LNCAP (cell line): ENCODE measurements at regions not wholly inside any gene's neighbourhood (a gene's known extent, or its start where the extent isn't known, plus 50 kb on each side); places are given as distances from the start of the nearest gene placed in this dataset.

Source experiments
- TF ChIP-seq, protein P1 (sequence below): fragments of 450-650 bp; IDR thresholded peaks from 2 replicates; pipeline ENCODE4 v1.5.1; 2017; ENCODE audit warnings: mild to moderate bottlenecking

DNA sequence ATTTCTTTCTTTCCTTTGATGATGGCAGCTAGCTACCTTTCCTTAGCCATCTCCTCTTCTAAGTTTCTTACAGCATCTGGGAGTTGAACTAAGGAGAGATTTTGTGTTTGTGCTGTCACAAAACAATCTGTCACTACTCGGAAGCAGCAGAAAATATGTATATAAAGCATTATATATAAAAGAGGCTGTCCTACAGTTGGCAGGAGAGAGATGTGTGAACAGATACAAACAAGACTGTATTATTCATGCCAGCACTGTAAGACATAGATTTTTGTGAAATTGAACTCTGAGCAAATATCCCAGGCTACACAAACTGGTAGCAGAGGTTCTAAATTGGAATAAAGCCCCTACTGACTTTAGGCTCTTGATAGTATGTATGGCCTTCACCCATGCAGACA, 577.5 kb upstream of the NECTIN3 start:
- TF ChIP-seq, protein P1, sequence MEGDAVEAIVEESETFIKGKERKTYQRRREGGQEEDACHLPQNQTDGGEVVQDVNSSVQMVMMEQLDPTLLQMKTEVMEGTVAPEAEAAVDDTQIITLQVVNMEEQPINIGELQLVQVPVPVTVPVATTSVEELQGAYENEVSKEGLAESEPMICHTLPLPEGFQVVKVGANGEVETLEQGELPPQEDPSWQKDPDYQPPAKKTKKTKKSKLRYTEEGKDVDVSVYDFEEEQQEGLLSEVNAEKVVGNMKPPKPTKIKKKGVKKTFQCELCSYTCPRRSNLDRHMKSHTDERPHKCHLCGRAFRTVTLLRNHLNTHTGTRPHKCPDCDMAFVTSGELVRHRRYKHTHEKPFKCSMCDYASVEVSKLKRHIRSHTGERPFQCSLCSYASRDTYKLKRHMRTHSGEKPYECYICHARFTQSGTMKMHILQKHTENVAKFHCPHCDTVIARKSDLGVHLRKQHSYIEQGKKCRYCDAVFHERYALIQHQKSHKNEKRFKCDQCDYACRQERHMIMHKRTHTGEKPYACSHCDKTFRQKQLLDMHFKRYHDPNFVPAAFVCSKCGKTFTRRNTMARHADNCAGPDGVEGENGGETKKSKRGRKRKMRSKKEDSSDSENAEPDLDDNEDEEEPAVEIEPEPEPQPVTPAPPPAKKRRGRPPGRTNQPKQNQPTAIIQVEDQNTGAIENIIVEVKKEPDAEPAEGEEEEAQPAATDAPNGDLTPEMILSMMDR: no peak

DNA sequence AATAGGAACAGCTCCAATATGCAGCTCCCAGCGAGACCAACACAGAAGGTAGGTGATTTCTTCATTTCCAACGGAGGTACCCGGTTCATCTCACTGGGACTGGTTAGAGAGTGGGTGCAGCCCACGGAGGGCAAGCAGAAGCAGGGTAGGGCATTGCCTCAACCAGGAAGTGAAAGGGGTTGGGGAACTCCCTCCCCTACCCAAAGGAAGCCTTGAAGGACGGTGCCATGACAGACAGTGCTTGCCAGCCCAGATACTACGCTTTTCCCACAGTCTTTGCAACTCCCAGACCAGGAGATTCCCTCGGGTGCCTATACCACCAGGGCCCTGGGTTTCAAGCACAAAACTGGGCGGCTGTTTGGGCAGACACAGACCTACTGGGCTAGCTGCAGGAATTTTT, 576.9 kb upstream of the NECTIN3 start:
- TF ChIP-seq, protein P1: no peak

DNA sequence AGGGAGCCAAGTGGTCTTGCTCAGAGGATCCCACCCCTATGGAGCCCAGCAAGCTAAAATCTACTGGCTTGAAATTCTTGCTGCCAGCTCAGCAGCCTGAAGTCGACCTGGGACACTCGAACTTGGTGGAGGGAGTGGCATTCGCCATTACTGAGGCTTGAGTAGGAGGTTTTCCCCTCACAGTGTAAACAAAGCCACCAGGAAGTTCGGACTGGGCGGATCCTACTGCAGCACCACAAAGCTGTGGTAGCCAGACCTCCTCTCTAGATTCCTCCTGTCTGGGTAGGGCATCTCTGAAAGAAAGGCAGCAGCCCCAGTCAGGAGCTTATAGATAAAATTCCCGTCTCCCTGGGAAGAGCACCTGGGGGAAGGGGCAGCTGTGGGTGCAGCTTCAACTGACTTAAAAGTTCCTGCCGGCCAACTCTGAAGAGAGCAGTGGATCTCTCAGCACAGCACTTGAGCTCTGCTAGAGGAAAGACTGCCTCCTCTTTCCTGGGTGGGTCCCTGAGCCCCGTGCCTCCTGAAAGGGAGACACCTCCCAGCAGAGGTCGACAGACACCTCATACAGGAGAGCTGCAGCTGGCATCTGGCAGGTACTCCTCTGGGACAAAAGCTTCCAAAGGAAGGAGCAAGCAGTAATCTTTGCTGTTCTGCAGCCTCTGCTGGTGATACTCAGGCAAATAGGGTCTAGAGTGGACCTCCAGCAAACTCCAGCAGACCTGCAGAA, 576.3 kb upstream of the NECTIN3 start:
- TF ChIP-seq, protein P1: no peak

DNA sequence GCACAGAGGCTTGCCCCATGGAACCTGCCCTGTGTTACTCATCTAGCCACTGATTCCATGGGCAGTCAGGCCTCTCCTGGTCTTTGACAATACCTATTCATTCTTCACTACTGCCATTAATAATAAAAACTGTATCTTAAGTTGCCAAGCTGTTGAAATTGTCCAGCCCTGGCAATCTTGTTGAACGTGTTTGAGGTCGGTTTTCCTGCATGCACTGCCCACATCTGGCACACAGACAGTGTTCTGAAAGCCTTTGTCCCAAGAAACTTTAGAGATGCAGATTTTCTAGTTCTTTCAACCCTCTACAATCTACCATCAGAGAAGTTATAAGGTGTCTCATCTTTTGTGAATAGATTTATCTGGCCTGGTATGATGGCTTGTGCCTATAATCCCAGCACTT, 567.2 kb upstream of the NECTIN3 start:
- TF ChIP-seq, protein P1: no peak

DNA sequence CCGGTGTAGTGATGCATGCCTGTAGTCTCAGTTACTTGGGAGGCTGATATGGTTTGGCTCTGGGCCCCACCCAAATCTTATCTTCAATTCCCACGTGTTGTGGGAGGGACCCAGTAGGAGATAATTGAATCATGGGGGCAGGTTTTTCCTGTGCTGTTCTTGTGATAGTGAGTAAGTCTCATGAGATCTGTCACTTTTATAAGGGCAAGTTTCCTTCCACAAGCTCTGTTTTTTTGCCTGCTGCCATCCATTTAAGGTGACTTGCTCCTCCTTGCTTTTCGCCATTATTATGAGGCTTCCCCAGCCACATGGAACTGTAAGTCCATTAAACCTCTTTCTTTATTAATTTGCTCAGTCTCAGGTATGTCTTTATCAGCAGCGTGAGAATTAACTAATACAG, 566.7 kb upstream of the NECTIN3 start:
- TF ChIP-seq, protein P1: no peak

DNA sequence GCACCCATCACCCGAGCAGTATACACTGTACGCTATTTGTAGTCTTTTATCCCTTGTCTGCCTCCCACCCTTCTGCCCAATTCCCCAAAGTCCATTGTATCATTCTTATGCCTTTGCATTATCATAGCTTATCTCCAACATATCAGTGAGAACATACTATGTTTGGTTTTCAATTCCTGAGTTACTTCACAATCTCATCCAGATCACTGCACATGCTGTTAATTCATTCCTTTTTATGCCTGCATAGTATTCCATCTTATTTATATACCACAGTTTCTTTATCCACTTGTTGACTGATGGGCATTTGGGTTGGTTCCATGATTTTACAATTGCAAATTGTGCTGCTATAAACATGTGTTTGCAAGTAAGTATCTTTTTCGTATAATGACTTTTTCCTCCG, 564.7 kb upstream of the NECTIN3 start:
- TF ChIP-seq, protein P1: no peak

DNA sequence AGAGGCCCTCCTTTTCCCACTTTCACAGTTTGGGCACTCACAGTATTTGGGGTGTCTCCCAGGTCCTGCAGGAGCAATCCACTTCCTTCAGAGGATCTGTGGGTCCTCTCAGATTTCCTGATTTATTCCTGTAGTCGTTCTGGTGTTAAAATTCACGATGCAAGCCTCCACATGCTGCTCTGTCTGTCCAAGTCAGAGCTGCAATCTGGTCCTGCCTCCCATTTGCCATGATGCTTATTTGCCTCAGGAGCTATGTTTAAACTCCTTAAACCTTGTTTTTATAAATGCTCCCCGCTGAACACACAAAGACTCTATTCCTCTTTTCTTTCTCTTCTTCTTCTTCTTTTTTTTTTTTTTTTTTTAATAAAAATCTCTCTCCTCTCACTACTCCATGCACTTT, 558.7 kb upstream of the NECTIN3 start:
- TF ChIP-seq, protein P1: no peak

DNA sequence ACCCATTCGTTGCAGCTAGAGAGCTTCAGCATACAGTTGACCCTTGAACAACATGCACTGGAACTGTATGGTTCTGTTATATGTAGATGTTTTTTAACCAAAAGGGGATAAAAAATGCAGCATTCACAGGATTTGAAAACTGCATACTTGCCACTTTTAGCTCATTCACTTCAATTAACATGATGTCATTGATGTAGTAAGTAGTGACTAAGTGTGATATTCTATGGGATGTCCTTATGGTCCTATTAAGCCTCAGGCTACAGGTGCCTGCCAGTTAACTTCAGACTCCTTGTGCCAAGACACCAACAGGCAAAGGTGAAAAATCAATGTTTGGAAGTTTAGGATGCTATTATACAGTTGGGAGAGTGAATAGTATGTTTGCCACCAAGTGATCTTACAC, 553.6 kb upstream of the NECTIN3 start:
- TF ChIP-seq, protein P1: no peak
